HCT116 (cell line): ENCODE measurements at regions not wholly inside any gene's neighbourhood (a gene's known extent, or its start where the extent isn't known, plus 50 kb on each side); places are given as distances from the start of the nearest gene placed in this dataset.

Experiments used
- POLR2A ChIP-seq: IDR thresholded peaks from 2 replicates; pipeline ENCODE4 v1.7.0; 2011; ENCODE audit warnings: borderline replicate concordance; ENCODE audit not compliant: insufficient read depth, insufficient read length; ENCODE audit errors: extremely low read depth
- YY1 ChIP-seq: IDR thresholded peaks from 2 replicates; pipeline ENCODE4 v1.6.1; 2011; ENCODE audit warnings: low read length, low read depth, moderate library complexity, mild to moderate bottlenecking; ENCODE audit not compliant: insufficient replicate concordance; ENCODE audit errors: extremely low read depth
- TF ChIP-seq, protein P1 (sequence below), 3 experiments: fragments of 200-600 bp in 1 of 3; sonication (generic) in 1 of 3; IDR thresholded peaks in 2 of 3; conservative IDR thresholded peaks in 1 of 3; 2 replicates each; pipeline ENCODE4 v1.5.1; 2012 to 2017; ENCODE audit warnings: low read depth in 2 of 3, low read length in 2 of 3, antibody characterized with exemption in 1 of 3, borderline replicate concordance in 1 of 3, control low read depth in 1 of 3, mild to moderate bottlenecking in 1 of 3, mixed read lengths in 1 of 3, mixed run types in 1 of 3, moderate library complexity in 1 of 3; ENCODE audit not compliant: insufficient read depth in 1 of 3

DNA sequence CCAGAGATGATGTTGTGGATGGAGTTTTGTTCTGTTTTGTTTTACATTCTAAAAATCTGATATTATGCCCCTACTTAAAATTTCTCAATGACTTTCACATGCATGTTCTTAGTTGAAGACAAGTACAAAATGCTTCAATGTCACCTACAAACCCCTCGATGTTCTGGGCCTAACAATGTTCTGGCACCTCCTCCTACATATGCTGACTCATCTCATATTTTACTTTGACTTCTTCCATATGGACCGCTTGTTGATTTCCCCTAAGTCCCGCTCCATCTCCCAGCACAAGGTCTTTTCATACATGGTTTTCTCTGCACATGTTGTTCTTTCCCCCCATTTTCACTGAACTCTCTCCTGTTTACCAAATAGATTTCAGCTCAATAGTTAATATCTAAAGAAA is 441.4 kb downstream of the CNTN6 start:
- no peak for TF ChIP-seq YY1
- TF ChIP-seq, protein P1, sequence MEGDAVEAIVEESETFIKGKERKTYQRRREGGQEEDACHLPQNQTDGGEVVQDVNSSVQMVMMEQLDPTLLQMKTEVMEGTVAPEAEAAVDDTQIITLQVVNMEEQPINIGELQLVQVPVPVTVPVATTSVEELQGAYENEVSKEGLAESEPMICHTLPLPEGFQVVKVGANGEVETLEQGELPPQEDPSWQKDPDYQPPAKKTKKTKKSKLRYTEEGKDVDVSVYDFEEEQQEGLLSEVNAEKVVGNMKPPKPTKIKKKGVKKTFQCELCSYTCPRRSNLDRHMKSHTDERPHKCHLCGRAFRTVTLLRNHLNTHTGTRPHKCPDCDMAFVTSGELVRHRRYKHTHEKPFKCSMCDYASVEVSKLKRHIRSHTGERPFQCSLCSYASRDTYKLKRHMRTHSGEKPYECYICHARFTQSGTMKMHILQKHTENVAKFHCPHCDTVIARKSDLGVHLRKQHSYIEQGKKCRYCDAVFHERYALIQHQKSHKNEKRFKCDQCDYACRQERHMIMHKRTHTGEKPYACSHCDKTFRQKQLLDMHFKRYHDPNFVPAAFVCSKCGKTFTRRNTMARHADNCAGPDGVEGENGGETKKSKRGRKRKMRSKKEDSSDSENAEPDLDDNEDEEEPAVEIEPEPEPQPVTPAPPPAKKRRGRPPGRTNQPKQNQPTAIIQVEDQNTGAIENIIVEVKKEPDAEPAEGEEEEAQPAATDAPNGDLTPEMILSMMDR (IDR thresholded peaks at IDR 0.05 in 2 of 3, conservative IDR thresholded peaks at IDR 0.05 in 1 of 3; ENCODE audit: borderline replicate concordance in 1 of 3, insufficient read depth in 1 of 3, low read depth in 2 of 3, low read length in 2 of 3), result no peak
- no peak for TF ChIP-seq POLR2A
